ENCODE measurements at regions not wholly inside any gene's neighbourhood (a gene's known extent, or its start where the extent isn't known, plus 50 kb on each side); places are given as distances from the start of the nearest gene placed in this dataset.

- Histone ChIP-seq H3K27ac (no peak overlapping the region), H2AFZ (replicated peaks) (no peak overlapping the region), H3F3A (ENCODE audit: low read depth) (no peaks in the 10 kb centered on the region), H4K20me1 (ENCODE audit: low read depth) (no peaks in the 10 kb centered on the region), H3K36me3 (no peaks in the 10 kb centered on the region), H3K4me2 (no peak overlapping the region), H3K79me2 (ENCODE audit: low read depth) (no peaks in the 10 kb centered on the region), H3K4me3 (no peak overlapping the region), H3K9me3 (ENCODE audit: low read depth) (no peaks in the 10 kb centered on the region), H3K9ac (no peak overlapping the region), H3K27me3 (no peaks in the 10 kb centered on the region), H3K4me1 (peaks cover 28% of the 10 kb centered on the region)
- H3K9me3 Mint-ChIP-seq = no peaks in the 10 kb centered on the region
- peaks cover 4% of the 10 kb centered on the region for H3K27me3 Mint-ChIP-seq (ENCODE audit: insufficient read depth, low read depth)
- peaks cover 25% of the 10 kb centered on the region for H3K4me1 Mint-ChIP-seq
- H3K36me3 Mint-ChIP-seq = no peaks in the 10 kb centered on the region
- no peak for DNase-seq (ENCODE audit: low spot score)
- no peak overlapping the region for H3K27ac Mint-ChIP-seq
- TF ChIP-seq CTCF (IDR thresholded peaks at IDR 0.05) = no peak
- TF ChIP-seq EZH2phosphoT487 (IDR thresholded peaks at IDR 0.05) = no peak
- no peak for TF ChIP-seq EZH2 (IDR thresholded peaks at IDR 0.05)
- H3K4me3 Mint-ChIP-seq = no peak overlapping the region
Measured at GRCh38 chr4:24236532-24236931, 346.7 kb upstream of the PPARGC1A start.

GRCh38 chr4:24236120-24236519 lies 346.3 kb upstream of the PPARGC1A start:
- Histone ChIP-seq H3K9ac (no peak overlapping the region), H4K20me1 (ENCODE audit: low read depth) (no peaks in the 10 kb centered on the region), H3K79me2 (ENCODE audit: low read depth) (no peaks in the 10 kb centered on the region), H2AFZ (replicated peaks) (no peak overlapping the region), H3F3A (ENCODE audit: low read depth) (no peaks in the 10 kb centered on the region), H3K4me3 (no peak overlapping the region), H3K36me3 (no peaks in the 10 kb centered on the region), H3K4me2 (no peak overlapping the region), H3K27me3 (no peaks in the 10 kb centered on the region), H3K9me3 (ENCODE audit: low read depth) (no peaks in the 10 kb centered on the region), H3K27ac (no peak overlapping the region), H3K4me1 (peaks cover 28% of the 10 kb centered on the region)
- Mint-ChIP-seq H3K4me1 (peaks cover 24% of the 10 kb centered on the region), H3K36me3 (no peaks in the 10 kb centered on the region), H3K9me3 (no peaks in the 10 kb centered on the region), H3K4me3 (no peak overlapping the region), H3K27ac (no peak overlapping the region), H3K27me3 (ENCODE audit: insufficient read depth, low read depth) (peaks cover 4% of the 10 kb centered on the region)
- DNase-seq (ENCODE audit: low spot score) = no peak
- no peak for TF ChIP-seq EZH2 (IDR thresholded peaks at IDR 0.05)
- TF ChIP-seq EZH2phosphoT487 (IDR thresholded peaks at IDR 0.05) = no peak
- no peak for TF ChIP-seq CTCF (IDR thresholded peaks at IDR 0.05)

GRCh38 chr4:24235618-24236017 lies 345.8 kb upstream of the PPARGC1A start:
- H3K4me2 ChIP-seq = no peak overlapping the region
- H3K27ac ChIP-seq = no peak overlapping the region
- H3K4me3 ChIP-seq = no peak overlapping the region
- H3K36me3 ChIP-seq = no peaks in the 10 kb centered on the region
- TF ChIP-seq EZH2 (IDR thresholded peaks at IDR 0.05) (no peak), EZH2phosphoT487 (IDR thresholded peaks at IDR 0.05) (no peak), CTCF (IDR thresholded peaks at IDR 0.05) (no peak)
- Mint-ChIP-seq H3K4me3 (no peak overlapping the region), H3K4me1 (peaks cover 21% of the 10 kb centered on the region), H3K27ac (no peak overlapping the region), H3K36me3 (no peaks in the 10 kb centered on the region), H3K9me3 (no peaks in the 10 kb centered on the region), H3K27me3 (ENCODE audit: insufficient read depth, low read depth) (peaks cover 6% of the 10 kb centered on the region)
- H3K9ac ChIP-seq = no peak overlapping the region
- no peaks in the 10 kb centered on the region for H4K20me1 ChIP-seq (ENCODE audit: low read depth)
- H2AFZ ChIP-seq (replicated peaks) = no peak overlapping the region
- H3K79me2 ChIP-seq (ENCODE audit: low read depth) = no peaks in the 10 kb centered on the region
- DNase-seq (ENCODE audit: low spot score) = no peak
- peaks cover 28% of the 10 kb centered on the region for H3K4me1 ChIP-seq
- H3K27me3 ChIP-seq = no peaks in the 10 kb centered on the region
- H3K9me3 ChIP-seq (ENCODE audit: low read depth) = no peaks in the 10 kb centered on the region
- H3F3A ChIP-seq (ENCODE audit: low read depth) = no peaks in the 10 kb centered on the region

Measured in neural progenitor cell (in vitro differentiated cells).